Cardiac muscle cell (in vitro differentiated cells and primary cell): ENCODE measurements at regions not wholly inside any gene's neighbourhood (a gene's known extent, or its start where the extent isn't known, plus 50 kb on each side); places are given as distances from the start of the nearest gene placed in this dataset.
A peak's percentile ranks its signal among the peaks of the same experiment; 100 is the strongest.

Experiments
- DNase-seq, 2 donors: peaks; one replicate each; pipeline versions ENCODE4 v3.0.0 to v3.0.0-alpha.2; 2010 to 2017; ENCODE audit warnings: low read depth in 1 of 2, low spot score in 1 of 2
- H3K27ac ChIP-seq: fragments of 200-600 bp; sonication (generic); 2 replicates; pipeline ENCODE4 v1.5.1; 2016
- H3K27me3 ChIP-seq: fragments of 200-600 bp; sonication (generic); 2 replicates; pipeline ENCODE4 v1.6.0; 2016; ENCODE audit warnings: control low read depth
- H3K36me3 ChIP-seq: fragments of 200-600 bp; sonication (generic); 2 replicates; pipeline ENCODE4 v1.5.1; 2016; ENCODE audit warnings: control low read depth
- H3K4me1 ChIP-seq: fragments of 200-600 bp; sonication (generic); 2 replicates; pipeline ENCODE4 v1.8.1; 2017; ENCODE audit warnings: low read depth, mild to moderate bottlenecking, mixed run types
- H3K4me3 ChIP-seq: fragments of 200-600 bp; sonication (generic); 2 replicates; pipeline ENCODE4 v1.5.1; 2016; ENCODE audit warnings: mild to moderate bottlenecking
- H3K9me3 ChIP-seq: fragments of 200-600 bp; sonication (generic); 2 replicates; pipeline ENCODE4 v1.5.1; 2017; ENCODE audit warnings: low read depth, mild to moderate bottlenecking, control low read depth
- TF ChIP-seq, protein P1 (sequence below): IDR thresholded peaks from 2 replicates; pipeline ENCODE4 v1.5.1; 2012; ENCODE audit warnings: low read depth, mild to moderate bottlenecking, low read length

- no peaks in the 10 kb centered on the region for H3K36me3 ChIP-seq
- no peak overlapping the region for H3K27ac ChIP-seq
- no peak overlapping the region for H3K4me3 ChIP-seq
- no peaks in the 10 kb centered on the region for H3K4me1 ChIP-seq
- no peaks in the 10 kb centered on the region for H3K27me3 ChIP-seq
- TF ChIP-seq, protein P1, sequence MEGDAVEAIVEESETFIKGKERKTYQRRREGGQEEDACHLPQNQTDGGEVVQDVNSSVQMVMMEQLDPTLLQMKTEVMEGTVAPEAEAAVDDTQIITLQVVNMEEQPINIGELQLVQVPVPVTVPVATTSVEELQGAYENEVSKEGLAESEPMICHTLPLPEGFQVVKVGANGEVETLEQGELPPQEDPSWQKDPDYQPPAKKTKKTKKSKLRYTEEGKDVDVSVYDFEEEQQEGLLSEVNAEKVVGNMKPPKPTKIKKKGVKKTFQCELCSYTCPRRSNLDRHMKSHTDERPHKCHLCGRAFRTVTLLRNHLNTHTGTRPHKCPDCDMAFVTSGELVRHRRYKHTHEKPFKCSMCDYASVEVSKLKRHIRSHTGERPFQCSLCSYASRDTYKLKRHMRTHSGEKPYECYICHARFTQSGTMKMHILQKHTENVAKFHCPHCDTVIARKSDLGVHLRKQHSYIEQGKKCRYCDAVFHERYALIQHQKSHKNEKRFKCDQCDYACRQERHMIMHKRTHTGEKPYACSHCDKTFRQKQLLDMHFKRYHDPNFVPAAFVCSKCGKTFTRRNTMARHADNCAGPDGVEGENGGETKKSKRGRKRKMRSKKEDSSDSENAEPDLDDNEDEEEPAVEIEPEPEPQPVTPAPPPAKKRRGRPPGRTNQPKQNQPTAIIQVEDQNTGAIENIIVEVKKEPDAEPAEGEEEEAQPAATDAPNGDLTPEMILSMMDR = no peak
- DNase-seq = no peak
- H3K9me3 ChIP-seq = no peaks in the 10 kb centered on the region
Observed at GRCh38 chr6:144951730-144952437, 666.7 kb downstream of the UTRN start.

GRCh38 chr6:144952456-144953240 lies 667.5 kb downstream of the UTRN start:
- no peaks in the 10 kb centered on the region for H3K36me3 ChIP-seq
- no peaks in the 10 kb centered on the region for H3K9me3 ChIP-seq
- H3K4me3 ChIP-seq = no peak overlapping the region
- no peak for DNase-seq
- TF ChIP-seq, protein P1 = no peak
- H3K27me3 ChIP-seq = no peaks in the 10 kb centered on the region
- no peaks in the 10 kb centered on the region for H3K4me1 ChIP-seq
- H3K27ac ChIP-seq = no peak overlapping the region

DNA sequence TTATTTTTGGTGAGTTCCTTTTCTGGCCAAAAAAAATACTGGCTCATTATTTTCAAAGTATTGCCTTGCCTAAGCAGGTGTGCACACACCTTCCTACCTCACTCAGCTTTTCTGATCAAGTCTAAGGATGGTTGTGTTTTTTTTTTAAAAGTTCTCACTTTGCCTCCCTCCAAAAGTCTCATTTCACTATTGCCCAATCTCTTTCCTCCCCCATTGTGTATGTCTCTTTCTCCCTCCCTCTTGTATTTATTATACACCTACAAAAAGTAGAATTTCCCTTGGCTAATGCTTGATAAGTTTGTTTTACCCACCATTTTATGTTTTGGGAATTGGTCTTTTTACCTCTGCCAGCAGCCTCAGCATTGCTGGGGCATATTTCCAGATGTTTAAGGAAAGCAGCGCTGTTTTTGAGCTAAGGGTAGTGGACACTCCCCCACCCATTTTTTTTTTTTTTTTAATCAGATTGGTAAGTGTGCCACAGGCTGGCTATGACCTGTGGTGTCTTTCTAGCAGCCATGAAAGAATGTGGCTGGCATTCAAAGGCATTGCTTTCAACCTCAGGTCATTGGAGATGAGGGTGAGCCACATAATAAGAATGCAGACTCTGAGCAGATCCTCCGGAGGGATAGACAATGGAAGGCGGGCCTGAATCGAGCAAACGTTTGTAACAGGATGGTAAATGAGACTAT lies 668.6 kb downstream of the UTRN start:
- DNase-seq = peak in 1 of 2 donors; percentile 6
- H3K27me3 ChIP-seq = no peaks in the 10 kb centered on the region
- TF ChIP-seq, protein P1 = no peak
- H3K4me1 ChIP-seq = no peaks in the 10 kb centered on the region
- H3K36me3 ChIP-seq = no peaks in the 10 kb centered on the region
- no peak overlapping the region for H3K27ac ChIP-seq
- H3K9me3 ChIP-seq = no peaks in the 10 kb centered on the region
- no peak overlapping the region for H3K4me3 ChIP-seq

GRCh38 chr6:144954241-144954556 lies 669.1 kb downstream of the UTRN start:
- TF ChIP-seq, protein P1 = no peak

DNA sequence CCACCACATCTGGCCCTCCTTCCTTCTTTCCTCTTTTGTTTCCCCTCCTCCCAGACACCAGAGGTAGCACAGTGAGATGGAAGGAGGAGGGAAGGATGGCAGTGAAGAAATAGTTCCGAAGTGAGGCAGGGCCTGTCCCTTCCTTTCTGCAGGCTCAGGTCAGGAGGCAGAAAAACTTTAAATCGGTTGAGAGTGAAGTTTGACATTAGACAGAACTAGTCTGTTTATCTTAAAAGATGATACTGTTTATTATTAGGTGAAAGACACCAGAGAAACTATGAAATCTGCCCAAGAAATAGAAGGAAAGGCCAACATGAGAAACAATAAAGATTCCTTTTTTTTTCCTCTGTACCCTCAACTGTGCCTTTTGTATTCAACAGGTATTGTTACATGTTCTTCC lies 670.3 kb downstream of the UTRN start:
- Histone ChIP-seq H3K36me3 (no peaks in the 10 kb centered on the region), H3K4me1 (no peaks in the 10 kb centered on the region), H3K27me3 (no peaks in the 10 kb centered on the region), H3K9me3 (no peaks in the 10 kb centered on the region), H3K27ac (no peak overlapping the region), H3K4me3 (no peak overlapping the region)
- DNase-seq = no peak
- TF ChIP-seq, protein P1 = no peak

More at GRCh38 chr6:144954241-144954556, 669.1 kb downstream of the UTRN start:
- H3K4me3 ChIP-seq = no peak overlapping the region
- DNase-seq = no peak
- H3K27ac ChIP-seq = no peak overlapping the region
- no peaks in the 10 kb centered on the region for H3K27me3 ChIP-seq
- H3K9me3 ChIP-seq = no peaks in the 10 kb centered on the region
- no peaks in the 10 kb centered on the region for H3K4me1 ChIP-seq
- H3K36me3 ChIP-seq = no peaks in the 10 kb centered on the region
